SU-DHL-6 (cell line): ENCODE measurements at regions not wholly inside any gene's neighbourhood (a gene's known extent, or its start where the extent isn't known, plus 50 kb on each side); places are given as distances from the start of the nearest gene placed in this dataset.

ENCODE experiments used
- EZH2phosphoT487 ChIP-seq: fragments of 200-600 bp; sonication (generic), shearing (Covaris generic); conservative IDR thresholded peaks from 2 replicates; pipeline ENCODE4 v1.6.1; 2018; ENCODE audit warnings: mild to moderate bottlenecking, antibody characterized with exemption, low read length, moderate library complexity, mixed read lengths
- TF ChIP-seq, protein P1 (sequence below): fragments of 200-600 bp; sonication (generic); IDR thresholded peaks from one replicate; pipeline ENCODE4 v1.5.1; 2017; ENCODE audit warnings: antibody characterized with exemption, mild to moderate bottlenecking, low read length, moderate library complexity; ENCODE audit not compliant: insufficient read depth, poor library complexity, severe bottlenecking

DNA sequence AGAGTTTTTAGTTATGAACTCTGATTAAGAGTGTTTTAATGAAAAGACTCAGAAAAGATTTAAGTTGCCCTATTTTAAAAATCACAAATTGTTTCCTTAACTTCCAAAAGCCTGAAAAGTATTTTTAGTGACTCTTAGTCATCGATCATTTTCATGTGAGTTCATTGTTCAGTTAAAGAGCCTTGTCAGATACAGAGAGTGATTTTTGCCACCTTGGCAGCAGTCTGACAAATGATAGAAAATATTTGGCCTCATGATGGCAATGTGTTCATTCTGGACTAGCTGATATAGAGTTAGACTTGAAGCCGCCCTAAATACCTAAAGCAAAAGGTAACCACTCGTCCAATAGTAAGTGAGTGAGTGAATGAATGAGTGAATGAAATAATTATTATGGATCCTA lies 225.8 kb downstream of the CPS1 start:
- TF ChIP-seq, protein P1, sequence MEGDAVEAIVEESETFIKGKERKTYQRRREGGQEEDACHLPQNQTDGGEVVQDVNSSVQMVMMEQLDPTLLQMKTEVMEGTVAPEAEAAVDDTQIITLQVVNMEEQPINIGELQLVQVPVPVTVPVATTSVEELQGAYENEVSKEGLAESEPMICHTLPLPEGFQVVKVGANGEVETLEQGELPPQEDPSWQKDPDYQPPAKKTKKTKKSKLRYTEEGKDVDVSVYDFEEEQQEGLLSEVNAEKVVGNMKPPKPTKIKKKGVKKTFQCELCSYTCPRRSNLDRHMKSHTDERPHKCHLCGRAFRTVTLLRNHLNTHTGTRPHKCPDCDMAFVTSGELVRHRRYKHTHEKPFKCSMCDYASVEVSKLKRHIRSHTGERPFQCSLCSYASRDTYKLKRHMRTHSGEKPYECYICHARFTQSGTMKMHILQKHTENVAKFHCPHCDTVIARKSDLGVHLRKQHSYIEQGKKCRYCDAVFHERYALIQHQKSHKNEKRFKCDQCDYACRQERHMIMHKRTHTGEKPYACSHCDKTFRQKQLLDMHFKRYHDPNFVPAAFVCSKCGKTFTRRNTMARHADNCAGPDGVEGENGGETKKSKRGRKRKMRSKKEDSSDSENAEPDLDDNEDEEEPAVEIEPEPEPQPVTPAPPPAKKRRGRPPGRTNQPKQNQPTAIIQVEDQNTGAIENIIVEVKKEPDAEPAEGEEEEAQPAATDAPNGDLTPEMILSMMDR = no peak
- no peak for TF ChIP-seq EZH2phosphoT487
